ENCODE measurements at regions not wholly inside any gene's neighbourhood (a gene's known extent, or its start where the extent isn't known, plus 50 kb on each side); places are given as distances from the start of the nearest gene placed in this dataset.

- Histone ChIP-seq H3K4me3 (ENCODE audit: low read depth, low read length) (no peak overlapping the region), H3K4me1 (peaks cover 3% of the 10 kb centered on the region; the same call in 1 of the 2 replicates), H3K27me3 (replicated peaks; ENCODE audit: control insufficient read depth, insufficient read depth, low read length) (no peaks in the 10 kb centered on the region), H3K9me3 (no peaks in the 10 kb centered on the region), H3K36me3 (ENCODE audit: control insufficient read depth, insufficient read depth, low read length) (no peaks in the 10 kb centered on the region)
- BruUV-seq (replicated peaks) = no TSS peak
- Mint-ChIP-seq H3K27me3 (ENCODE audit: insufficient read depth, unreplicated experiment) (no peaks in the 10 kb centered on the region), H3K4me1 (ENCODE audit: low read depth, unreplicated experiment) (no peaks in the 10 kb centered on the region), H3K4me3 (ENCODE audit: unreplicated experiment) (no peak overlapping the region), H3K36me3 (ENCODE audit: insufficient read depth, unreplicated experiment) (no peaks in the 10 kb centered on the region), H3K27ac (ENCODE audit: unreplicated experiment) (no peak overlapping the region), H3K9me3 (ENCODE audit: unreplicated experiment) (no peaks in the 10 kb centered on the region)
- intact Hi-C loops (cut with micrococcal nuclease; ENCODE audit: unreplicated experiment) = no loop called here
- no peak for DNase-seq
- TF ChIP-seq CTCF (IDR thresholded peaks at IDR 0.05; ENCODE audit: insufficient read depth in 1 of 2, low read depth in 1 of 2, low read length in 1 of 2, severe bottlenecking in 1 of 2, unreplicated experiment in 1 of 2) = no peak
- CTCF ChIA-PET = no interaction called here
- POLR2A ChIA-PET = no interaction called here
These were observed 256.6 kb downstream of the PTEN start for GRCh38 chr10:88120075-88120474.

- TF ChIP-seq CTCF (IDR thresholded peaks at IDR 0.05; ENCODE audit: insufficient read depth in 1 of 2, low read depth in 1 of 2, low read length in 1 of 2, severe bottlenecking in 1 of 2, unreplicated experiment in 1 of 2) = no peak
- Mint-ChIP-seq H3K36me3 (ENCODE audit: insufficient read depth, unreplicated experiment) (no peaks in the 10 kb centered on the region), H3K27ac (ENCODE audit: unreplicated experiment) (no peak overlapping the region), H3K4me1 (ENCODE audit: low read depth, unreplicated experiment) (no peaks in the 10 kb centered on the region), H3K4me3 (ENCODE audit: unreplicated experiment) (no peak overlapping the region), H3K9me3 (ENCODE audit: unreplicated experiment) (no peaks in the 10 kb centered on the region), H3K27me3 (ENCODE audit: insufficient read depth, unreplicated experiment) (no peaks in the 10 kb centered on the region)
- no peaks in the 10 kb centered on the region for H3K27me3 ChIP-seq (replicated peaks; ENCODE audit: control insufficient read depth, insufficient read depth, low read length)
- POLR2A ChIA-PET = no interaction called here
- H3K36me3 ChIP-seq (ENCODE audit: control insufficient read depth, insufficient read depth, low read length) = no peaks in the 10 kb centered on the region
- intact Hi-C loops (cut with micrococcal nuclease; ENCODE audit: unreplicated experiment) = no loop called here
- H3K4me3 ChIP-seq (ENCODE audit: low read depth, low read length) = no peak overlapping the region
- CTCF ChIA-PET = no interaction called here
- no peaks in the 10 kb centered on the region for H3K9me3 ChIP-seq
- DNase-seq = no peak
- no TSS peak for BruUV-seq (replicated peaks)
- peaks cover 3% of the 10 kb centered on the region; the same call in 1 of the 2 replicates for H3K4me1 ChIP-seq
These were observed 257.3 kb downstream of the PTEN start for GRCh38 chr10:88120599-88121333.

GRCh38 chr10:88121361-88121760 is 257.9 kb downstream of the PTEN start:
- CTCF ChIA-PET = no interaction called here
- no peaks in the 10 kb centered on the region for H3K36me3 ChIP-seq (ENCODE audit: control insufficient read depth, insufficient read depth, low read length)
- BruUV-seq (replicated peaks) = no TSS peak
- POLR2A ChIA-PET = no interaction called here
- intact Hi-C loops (cut with micrococcal nuclease; ENCODE audit: unreplicated experiment) = no loop called here
- no peak for TF ChIP-seq CTCF (IDR thresholded peaks at IDR 0.05; ENCODE audit: insufficient read depth in 1 of 2, low read depth in 1 of 2, low read length in 1 of 2, severe bottlenecking in 1 of 2, unreplicated experiment in 1 of 2)
- no peaks in the 10 kb centered on the region for H3K27me3 ChIP-seq (replicated peaks; ENCODE audit: control insufficient read depth, insufficient read depth, low read length)
- H3K4me3 Mint-ChIP-seq (ENCODE audit: unreplicated experiment) = no peak overlapping the region
- H3K9me3 Mint-ChIP-seq (ENCODE audit: unreplicated experiment) = no peaks in the 10 kb centered on the region
- no peaks in the 10 kb centered on the region for H3K4me1 Mint-ChIP-seq (ENCODE audit: low read depth, unreplicated experiment)
- H3K27ac Mint-ChIP-seq (ENCODE audit: unreplicated experiment) = no peak overlapping the region
- no peaks in the 10 kb centered on the region for H3K9me3 ChIP-seq
- DNase-seq = no peak
- H3K36me3 Mint-ChIP-seq (ENCODE audit: insufficient read depth, unreplicated experiment) = no peaks in the 10 kb centered on the region
- H3K4me3 ChIP-seq (ENCODE audit: low read depth, low read length) = no peak overlapping the region
- peaks cover 3% of the 10 kb centered on the region; the same call in 1 of the 2 replicates for H3K4me1 ChIP-seq
- no peaks in the 10 kb centered on the region for H3K27me3 Mint-ChIP-seq (ENCODE audit: insufficient read depth, unreplicated experiment)
